Neural progenitor cell (in vitro differentiated cells): ENCODE measurements at regions not wholly inside any gene's neighbourhood (a gene's known extent, or its start where the extent isn't known, plus 50 kb on each side); places are given as distances from the start of the nearest gene placed in this dataset.
A peak's percentile ranks its signal among the peaks of the same experiment; 100 is the strongest.

Experiments
- DNase-seq: peaks from one replicate; pipeline ENCODE4 v3.0.0-alpha.2; 2016; ENCODE audit warnings: low spot score
- H2AFZ ChIP-seq: fragments of 200-600 bp; sonication (generic); replicated peaks from 2 replicates; pipeline ENCODE4 v1.6.1; 2016; ENCODE audit warnings: antibody characterized with exemption
- H3F3A ChIP-seq: fragments of 200-600 bp; sonication (generic); 2 replicates; pipeline ENCODE4 v1.6.1; 2016; ENCODE audit warnings: antibody characterized with exemption, low read depth
- H3K27ac ChIP-seq: fragments of 200-600 bp; sonication (generic); 2 replicates; pipeline ENCODE4 v1.5.1; 2016; ENCODE audit warnings: mild to moderate bottlenecking
- H3K27me3 ChIP-seq: fragments of 200-600 bp; sonication (generic); 2 replicates; pipeline ENCODE4 v1.6.1; 2016; ENCODE audit warnings: mild to moderate bottlenecking, moderate library complexity
- H3K36me3 ChIP-seq: fragments of 200-600 bp; sonication (generic); 2 replicates; pipeline ENCODE4 v1.5.1; 2016
- H3K4me1 ChIP-seq: fragments of 200-600 bp; sonication (generic); 2 replicates; pipeline ENCODE4 v1.6.1; 2016; ENCODE audit warnings: mixed run types
- H3K4me2 ChIP-seq: fragments of 200-600 bp; sonication (generic); 2 replicates; pipeline ENCODE4 v1.6.1; 2016
- H3K4me3 ChIP-seq: fragments of 200-600 bp; sonication (generic); 2 replicates; pipeline ENCODE4 v1.5.1; 2016
- H3K79me2 ChIP-seq: fragments of 200-600 bp; sonication (generic); 2 replicates; pipeline ENCODE4 v1.6.1; 2016; ENCODE audit warnings: low read depth
- H3K9ac ChIP-seq: fragments of 200-600 bp; sonication (generic); 2 replicates; pipeline ENCODE4 v1.6.1; 2016
- H3K9me3 ChIP-seq: fragments of 200-600 bp; sonication (generic); 2 replicates; pipeline ENCODE4 v1.5.1; 2016; ENCODE audit warnings: low read depth
- H4K20me1 ChIP-seq: fragments of 200-600 bp; sonication (generic); 2 replicates; pipeline ENCODE4 v1.6.1; 2016; ENCODE audit warnings: low read depth
- H3K27ac Mint-ChIP-seq: 3 replicates; pipeline ENCODE4 v1.8.0; 2021; ENCODE audit warnings: mixed read lengths
- H3K27me3 Mint-ChIP-seq: 2 replicates; pipeline ENCODE4 v1.8.0; 2022; ENCODE audit warnings: low read depth, mild to moderate bottlenecking, inconsistent platforms, moderate library complexity, mixed read lengths; ENCODE audit not compliant: insufficient read depth
- H3K36me3 Mint-ChIP-seq: 3 replicates; pipeline ENCODE4 v1.8.0; 2021; ENCODE audit warnings: mixed read lengths
- H3K4me1 Mint-ChIP-seq: 3 replicates; pipeline ENCODE4 v1.8.0; 2021; ENCODE audit warnings: mixed read lengths
- H3K4me3 Mint-ChIP-seq: 3 replicates; pipeline ENCODE4 v1.8.0; 2021; ENCODE audit warnings: mild to moderate bottlenecking, moderate library complexity, mixed read lengths
- H3K9me3 Mint-ChIP-seq: 3 replicates; pipeline ENCODE4 v1.8.0; 2020; ENCODE audit warnings: mixed read lengths
- EZH2 ChIP-seq: fragments of 200-600 bp; sonication (generic); IDR thresholded peaks from 2 replicates; pipeline ENCODE4 v1.6.1; 2017; ENCODE audit warnings: antibody characterized with exemption, mild to moderate bottlenecking, moderate library complexity
- EZH2phosphoT487 ChIP-seq: fragments of 200-600 bp; sonication (generic); IDR thresholded peaks from 2 replicates; pipeline ENCODE4 v1.6.1; 2017; ENCODE audit warnings: antibody characterized with exemption
- TF ChIP-seq, protein P1 (sequence below): fragments of 200-600 bp; sonication (generic); IDR thresholded peaks from 2 replicates; pipeline ENCODE4 v1.5.1; 2017; ENCODE audit warnings: antibody characterized with exemption, mild to moderate bottlenecking

DNA sequence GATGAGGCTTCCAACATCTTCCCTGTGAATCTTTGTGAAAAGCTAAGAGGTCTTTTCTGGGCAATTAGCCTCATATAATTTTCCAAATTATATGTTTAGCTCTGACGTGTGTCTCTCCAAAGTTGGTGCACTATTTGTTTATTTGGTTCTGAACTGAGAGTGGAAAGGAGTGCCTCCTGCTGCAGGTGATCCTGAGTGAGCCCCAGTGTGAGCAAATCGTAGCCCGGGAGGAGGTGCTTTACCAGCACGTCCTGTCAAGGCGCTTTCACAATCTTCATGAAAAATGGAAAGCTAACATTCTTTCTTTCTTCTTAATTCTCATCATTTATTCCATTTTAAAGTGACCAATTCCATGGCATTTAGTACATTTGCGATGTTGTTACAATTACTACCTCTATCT, 231.9 kb downstream of the BMP2 start:
- Mint-ChIP-seq H3K4me3 (no peak overlapping the region), H3K9me3 (no peaks in the 10 kb centered on the region), H3K36me3 (no peaks in the 10 kb centered on the region), H3K27me3 (no peaks in the 10 kb centered on the region), H3K27ac (no peak overlapping the region), H3K4me1 (no peaks in the 10 kb centered on the region)
- no peak for DNase-seq
- Histone ChIP-seq H2AFZ (no peak overlapping the region), H3K79me2 (no peaks in the 10 kb centered on the region), H3K4me2 (no peak overlapping the region), H3F3A (no peaks in the 10 kb centered on the region), H3K36me3 (no peaks in the 10 kb centered on the region), H3K4me1 (peaks cover 5% of the 10 kb centered on the region), H3K27ac (no peak overlapping the region), H3K27me3 (no peaks in the 10 kb centered on the region), H3K9ac (no peak overlapping the region), H3K4me3 (no peak overlapping the region), H4K20me1 (no peaks in the 10 kb centered on the region), H3K9me3 (no peaks in the 10 kb centered on the region)
- TF ChIP-seq, protein P1, sequence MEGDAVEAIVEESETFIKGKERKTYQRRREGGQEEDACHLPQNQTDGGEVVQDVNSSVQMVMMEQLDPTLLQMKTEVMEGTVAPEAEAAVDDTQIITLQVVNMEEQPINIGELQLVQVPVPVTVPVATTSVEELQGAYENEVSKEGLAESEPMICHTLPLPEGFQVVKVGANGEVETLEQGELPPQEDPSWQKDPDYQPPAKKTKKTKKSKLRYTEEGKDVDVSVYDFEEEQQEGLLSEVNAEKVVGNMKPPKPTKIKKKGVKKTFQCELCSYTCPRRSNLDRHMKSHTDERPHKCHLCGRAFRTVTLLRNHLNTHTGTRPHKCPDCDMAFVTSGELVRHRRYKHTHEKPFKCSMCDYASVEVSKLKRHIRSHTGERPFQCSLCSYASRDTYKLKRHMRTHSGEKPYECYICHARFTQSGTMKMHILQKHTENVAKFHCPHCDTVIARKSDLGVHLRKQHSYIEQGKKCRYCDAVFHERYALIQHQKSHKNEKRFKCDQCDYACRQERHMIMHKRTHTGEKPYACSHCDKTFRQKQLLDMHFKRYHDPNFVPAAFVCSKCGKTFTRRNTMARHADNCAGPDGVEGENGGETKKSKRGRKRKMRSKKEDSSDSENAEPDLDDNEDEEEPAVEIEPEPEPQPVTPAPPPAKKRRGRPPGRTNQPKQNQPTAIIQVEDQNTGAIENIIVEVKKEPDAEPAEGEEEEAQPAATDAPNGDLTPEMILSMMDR = no peak
- no peak for TF ChIP-seq EZH2
- no peak for TF ChIP-seq EZH2phosphoT487

- Histone ChIP-seq H3K27me3 (no peaks in the 10 kb centered on the region), H3K4me2 (no peak overlapping the region), H3K9ac (no peak overlapping the region), H4K20me1 (no peaks in the 10 kb centered on the region), H3K4me3 (no peak overlapping the region), H2AFZ (peak overlapping the region; percentile 7), H3K4me1 (peaks cover 5% of the 10 kb centered on the region), H3K9me3 (peaks cover 7% of the 10 kb centered on the region), H3K27ac (no peak overlapping the region), H3F3A (no peaks in the 10 kb centered on the region), H3K36me3 (no peaks in the 10 kb centered on the region), H3K79me2 (no peaks in the 10 kb centered on the region)
- Mint-ChIP-seq H3K4me3 (no peak overlapping the region), H3K9me3 (peaks cover 9% of the 10 kb centered on the region), H3K27me3 (no peaks in the 10 kb centered on the region), H3K27ac (no peak overlapping the region), H3K4me1 (no peaks in the 10 kb centered on the region), H3K36me3 (peaks cover 2% of the 10 kb centered on the region)
- TF ChIP-seq EZH2phosphoT487 (no peak), EZH2 (no peak)
- TF ChIP-seq, protein P1 = no peak
- no peak for DNase-seq
Observed at GRCh38 chr20:7003598-7003997, 236.1 kb downstream of the BMP2 start.

DNA sequence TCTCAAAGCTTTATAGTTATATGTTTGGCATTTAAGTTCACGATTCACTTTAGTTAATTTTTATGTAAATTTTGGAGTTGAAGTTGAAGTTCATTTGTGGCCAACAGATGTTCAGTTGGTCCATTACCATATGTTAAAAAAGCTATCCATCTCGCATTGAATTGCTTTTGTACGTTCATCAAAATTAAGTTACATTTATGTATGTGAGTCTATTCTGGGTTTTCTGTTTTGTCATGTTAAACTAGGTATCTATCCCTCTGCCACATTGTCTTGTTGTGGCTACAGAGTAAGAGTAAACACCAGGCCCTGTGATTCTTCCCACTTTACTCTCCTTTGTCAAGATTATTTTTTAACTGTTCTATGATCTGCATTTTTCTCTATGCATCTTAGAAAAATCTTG, 237.3 kb downstream of the BMP2 start:
- Mint-ChIP-seq H3K4me3 (no peak overlapping the region), H3K27me3 (no peaks in the 10 kb centered on the region), H3K36me3 (peaks cover 2% of the 10 kb centered on the region), H3K9me3 (peaks cover 9% of the 10 kb centered on the region), H3K27ac (no peak overlapping the region), H3K4me1 (no peaks in the 10 kb centered on the region)
- H3F3A ChIP-seq = no peaks in the 10 kb centered on the region
- TF ChIP-seq EZH2phosphoT487 (no peak), EZH2 (no peak)
- TF ChIP-seq, protein P1 = no peak
- no peak overlapping the region for H3K4me2 ChIP-seq
- no peak for DNase-seq
- no peaks in the 10 kb centered on the region for H3K79me2 ChIP-seq
- no peak overlapping the region for H3K4me3 ChIP-seq
- no peak overlapping the region for H2AFZ ChIP-seq
- H3K27ac ChIP-seq = no peak overlapping the region
- H3K9ac ChIP-seq = no peak overlapping the region
- no peaks in the 10 kb centered on the region for H3K27me3 ChIP-seq
- H4K20me1 ChIP-seq = no peaks in the 10 kb centered on the region
- peaks cover 5% of the 10 kb centered on the region for H3K4me1 ChIP-seq
- peaks cover 7% of the 10 kb centered on the region for H3K9me3 ChIP-seq
- no peaks in the 10 kb centered on the region for H3K36me3 ChIP-seq

GRCh38 chr20:7010527-7010926, 243.0 kb downstream of the BMP2 start:
- no peaks in the 10 kb centered on the region for H3K4me1 Mint-ChIP-seq
- no peaks in the 10 kb centered on the region for H3K4me1 ChIP-seq
- no peak for DNase-seq
- no peaks in the 10 kb centered on the region for H4K20me1 ChIP-seq
- no peaks in the 10 kb centered on the region for H3K27me3 Mint-ChIP-seq
- H3K4me3 ChIP-seq = no peak overlapping the region
- H3K27ac Mint-ChIP-seq = no peak overlapping the region
- no peak overlapping the region for H3K4me3 Mint-ChIP-seq
- H3K9me3 ChIP-seq = peaks cover 7% of the 10 kb centered on the region
- H3K27ac ChIP-seq = no peak overlapping the region
- H3K27me3 ChIP-seq = no peaks in the 10 kb centered on the region
- no peak overlapping the region for H3K4me2 ChIP-seq
- H3K9ac ChIP-seq = no peak overlapping the region
- no peak overlapping the region for H2AFZ ChIP-seq
- H3F3A ChIP-seq = no peaks in the 10 kb centered on the region
- TF ChIP-seq EZH2phosphoT487 (no peak), EZH2 (no peak)
- TF ChIP-seq, protein P1 = no peak
- peaks cover 9% of the 10 kb centered on the region for H3K9me3 Mint-ChIP-seq
- H3K36me3 Mint-ChIP-seq = peaks cover 2% of the 10 kb centered on the region
- no peaks in the 10 kb centered on the region for H3K36me3 ChIP-seq
- H3K79me2 ChIP-seq = no peaks in the 10 kb centered on the region
